Tibial nerve (tissue), 3 donors: ENCODE measurements at regions not wholly inside any gene's neighbourhood (a gene's known extent, or its start where the extent isn't known, plus 50 kb on each side); places are given as distances from the start of the nearest gene placed in this dataset.
"Not testable (repeated sequence)": the region's sequence is repeated elsewhere in the genome, so short reads cannot be mapped to it uniquely, and the experiment has no call there.

Experiments
- POLR2A ChIP-seq, 2 donors: fragments of 450-650 bp; IDR thresholded peaks; one replicate each; pipeline ENCODE4 v1.6.1; 2017; ENCODE audit warnings: antibody characterized with exemption in 2 of 2, mild to moderate bottlenecking in 2 of 2, moderate library complexity in 2 of 2
- TF ChIP-seq, protein P1 (sequence below), 5 experiments: fragments of 200-600 bp in 3 of 5; fragments of 450-650 bp in 2 of 5; sonication (generic) in 3 of 5; IDR thresholded peaks; one replicate each; pipeline ENCODE4 v1.5.1; 2016 to 2019; ENCODE audit warnings: antibody characterized with exemption in 5 of 5, mild to moderate bottlenecking in 3 of 5, moderate library complexity in 2 of 5

GRCh38 chr7:55702831-55703230, 130.5 kb upstream of the VOPP1 start:
- TF ChIP-seq, protein P1, sequence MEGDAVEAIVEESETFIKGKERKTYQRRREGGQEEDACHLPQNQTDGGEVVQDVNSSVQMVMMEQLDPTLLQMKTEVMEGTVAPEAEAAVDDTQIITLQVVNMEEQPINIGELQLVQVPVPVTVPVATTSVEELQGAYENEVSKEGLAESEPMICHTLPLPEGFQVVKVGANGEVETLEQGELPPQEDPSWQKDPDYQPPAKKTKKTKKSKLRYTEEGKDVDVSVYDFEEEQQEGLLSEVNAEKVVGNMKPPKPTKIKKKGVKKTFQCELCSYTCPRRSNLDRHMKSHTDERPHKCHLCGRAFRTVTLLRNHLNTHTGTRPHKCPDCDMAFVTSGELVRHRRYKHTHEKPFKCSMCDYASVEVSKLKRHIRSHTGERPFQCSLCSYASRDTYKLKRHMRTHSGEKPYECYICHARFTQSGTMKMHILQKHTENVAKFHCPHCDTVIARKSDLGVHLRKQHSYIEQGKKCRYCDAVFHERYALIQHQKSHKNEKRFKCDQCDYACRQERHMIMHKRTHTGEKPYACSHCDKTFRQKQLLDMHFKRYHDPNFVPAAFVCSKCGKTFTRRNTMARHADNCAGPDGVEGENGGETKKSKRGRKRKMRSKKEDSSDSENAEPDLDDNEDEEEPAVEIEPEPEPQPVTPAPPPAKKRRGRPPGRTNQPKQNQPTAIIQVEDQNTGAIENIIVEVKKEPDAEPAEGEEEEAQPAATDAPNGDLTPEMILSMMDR (IDR thresholded peaks at IDR 0.05): not testable (repeated sequence)
- not testable (repeated sequence) for TF ChIP-seq POLR2A (IDR thresholded peaks at IDR 0.05)
